B cell (primary cell): ENCODE measurements at regions not wholly inside any gene's neighbourhood (a gene's known extent, or its start where the extent isn't known, plus 50 kb on each side); places are given as distances from the start of the nearest gene placed in this dataset.

Experiments used
- ATAC-seq: fragments of 200-7000 bp; cut with Tn5 transposase; one replicate; pipeline ENCODE4 v1.10.0; 2021; ENCODE audit warnings: low read depth, mild to moderate bottlenecking, moderate number of reproducible peaks, moderate library complexity
- CTCF ChIA-PET: fragments of 350-600 bp; sonication (Branson Sonifier 250); formaldehyde crosslinking; loops from one replicate; lab custom pipeline; 2021; ENCODE audit warnings: antibody characterized with exemption, inconsistent platforms; lab: Charles Lee
- POLR2A ChIA-PET: fragments of 350-600 bp; sonication (Branson Sonifier 250); formaldehyde crosslinking; loops from one replicate; lab custom pipeline; 2021; ENCODE audit warnings: antibody characterized with exemption; lab: Charles Lee
- DNase-seq: peaks from one replicate; pipeline ENCODE4 v3.0.0; 2013
- H2AFZ ChIP-seq: 2 replicates; pipeline ENCODE4 v1.6.1; 2012; ENCODE audit warnings: mild to moderate bottlenecking, low read depth, low read length; ENCODE audit not compliant: insufficient read depth, poor library complexity, severe bottlenecking
- H3K27ac ChIP-seq, 2 donors: 1 replicate in 1 of 2; 2 replicates in 1 of 2; pipeline ENCODE4 v1.5.1; 2012 to 2013; ENCODE audit warnings: low read length in 2 of 2, mild to moderate bottlenecking in 2 of 2, moderate library complexity in 1 of 2
- H3K27me3 ChIP-seq, 4 experiments: fragments of 200-600 bp in 1 of 4; sonication (generic) in 1 of 4; replicated peaks in 1 of 4; 1 replicate in 2 of 4; 2 replicates in 2 of 4; pipeline versions ENCODE4 v1.6.1 to v1.7.0; 2013 to 2016; ENCODE audit warnings: low read length in 3 of 4, mild to moderate bottlenecking in 2 of 4, mixed read lengths in 1 of 4, moderate library complexity in 1 of 4; ENCODE audit not compliant: insufficient read depth in 4 of 4, control insufficient read depth in 3 of 4; ENCODE audit errors: control extremely low read depth in 1 of 4
- H3K36me3 ChIP-seq, 2 experiments: replicated peaks in 1 of 2; 1 replicate in 1 of 2; 2 replicates in 1 of 2; pipeline versions ENCODE4 v1.6.1 to v1.7.1; 2013; ENCODE audit warnings: low read length in 1 of 2; ENCODE audit not compliant: insufficient read depth in 2 of 2, control insufficient read depth in 1 of 2; ENCODE audit errors: control extremely low read depth in 1 of 2, extremely low read depth in 1 of 2
- H3K4me1 ChIP-seq, 2 donors: fragments of 200-600 bp in 1 of 2; sonication (generic) in 1 of 2; 1 replicate in 1 of 2; 2 replicates in 1 of 2; pipeline versions ENCODE4 v1.5.1 to v1.6.1; 2013 to 2017; ENCODE audit warnings: low read length in 2 of 2; ENCODE audit not compliant: control insufficient read depth in 2 of 2, insufficient read depth in 2 of 2
- H3K4me2 ChIP-seq: replicated peaks from 2 replicates; pipeline ENCODE3; 2012; ENCODE audit warnings: mild to moderate bottlenecking, low read depth, low read length; ENCODE audit not compliant: poor library complexity, severe bottlenecking
- H3K4me3 ChIP-seq, 5 experiments: fragments of 200-600 bp in 1 of 5; sonication (generic) in 1 of 5; 1 replicate in 3 of 5; 2 replicates in 2 of 5; pipeline versions ENCODE4 v1.5.1 to v1.7.0; 2011 to 2016; ENCODE audit warnings: low read length in 4 of 5, mild to moderate bottlenecking in 4 of 5, low read depth in 2 of 5, control low read depth in 1 of 5, moderate library complexity in 1 of 5; ENCODE audit not compliant: insufficient read depth in 1 of 5; ENCODE audit errors: control extremely low read depth in 1 of 5, extremely low read depth in 1 of 5
- H3K79me2 ChIP-seq: fragments of 200-600 bp; sonication (generic); one replicate; pipeline ENCODE4 v1.6.0; 2016; ENCODE audit warnings: low read length; ENCODE audit not compliant: control insufficient read depth, insufficient read depth
- H3K9ac ChIP-seq: fragments of 200-600 bp; sonication (generic); 2 replicates; pipeline ENCODE4 v1.6.1; 2017; ENCODE audit warnings: mild to moderate bottlenecking, low read length, moderate library complexity
- H3K9me3 ChIP-seq, 3 donors: one replicate each; pipeline versions ENCODE4 v1.6.1 to v1.7.1; 2013; ENCODE audit warnings: low read length in 2 of 3; ENCODE audit not compliant: control insufficient read depth in 2 of 3, insufficient read depth in 1 of 3; ENCODE audit errors: control extremely low read depth in 1 of 3
- H4K20me1 ChIP-seq: 2 replicates; pipeline ENCODE4 v1.6.0; 2012; ENCODE audit warnings: mild to moderate bottlenecking, low read length; ENCODE audit not compliant: insufficient read depth, control insufficient read depth, poor library complexity, severe bottlenecking
- H3K27ac Mint-ChIP-seq: one replicate; pipeline ENCODE4 v1.8.0; 2021; ENCODE audit warnings: mixed read lengths
- H3K27me3 Mint-ChIP-seq: one replicate; pipeline ENCODE4 v1.8.0; 2021; ENCODE audit warnings: mixed read lengths
- H3K4me1 Mint-ChIP-seq: one replicate; pipeline ENCODE4 v1.8.0; 2021; ENCODE audit warnings: mixed read lengths
- H3K4me3 Mint-ChIP-seq: one replicate; pipeline ENCODE4 v1.8.0; 2021; ENCODE audit warnings: mixed read lengths
- H3K9me3 Mint-ChIP-seq: one replicate; pipeline ENCODE4 v1.8.0; 2022; ENCODE audit warnings: mixed read lengths; ENCODE audit not compliant: insufficient read depth
- CTCF ChIP-seq: fragments of 200-600 bp; IDR thresholded peaks from one replicate; pipeline ENCODE4 v1.8.0; 2022; ENCODE audit warnings: antibody characterized with exemption, mild to moderate bottlenecking
- EZH2 ChIP-seq: IDR thresholded peaks from 2 replicates; pipeline ENCODE4 v1.6.1; 2012; ENCODE audit warnings: borderline replicate concordance, low read depth, mild to moderate bottlenecking, moderate library complexity, low read length; ENCODE audit not compliant: insufficient read depth, poor library complexity, severe bottlenecking
- WGBS: methylation state at CpG from one replicate; pipeline ENCODE4 v1.1.5; 2013; ENCODE audit warnings: missing lambda C conversion rate; ENCODE audit not compliant: insufficient coverage; 5-methylcytosine and 5-hydroxymethylcytosine counted together
- intact Hi-C: fragments of 100-400 bp; cut with micrococcal nuclease; formaldehyde crosslinking; loops from one replicate; pipeline ENCODE4 v1.10.0; 2022

GRCh38 chr9:16181539-16181938 lies 628.7 kb downstream of the CCDC171 start:
- Histone ChIP-seq H2AFZ (no peak overlapping the region), H3K79me2 (no peaks in the 10 kb centered on the region), H3K9ac (no peak overlapping the region), H3K9me3 (peaks cover 0 to 2% (median 0%) of the 10 kb centered on the region in 3 donors), H3K27me3 (no peaks in the 10 kb centered on the region), H3K36me3 (no peaks in the 10 kb centered on the region), H4K20me1 (no peaks in the 10 kb centered on the region), H3K4me3 (no peak overlapping the region), H3K27ac (no peak overlapping the region), H3K4me1 (no peaks in the 10 kb centered on the region), H3K4me2 (no peak overlapping the region)
- ChIA-PET CTCF (no interaction called here), POLR2A (no interaction called here)
- H3K27me3 Mint-ChIP-seq = no peaks in the 10 kb centered on the region
- WGBS = no CpG with 5 or more reads among the region's 3 CpGs
- no peak for DNase-seq
- H3K4me3 Mint-ChIP-seq = no peak overlapping the region
- ATAC-seq = no peak
- H3K27ac Mint-ChIP-seq = no peak overlapping the region
- H3K4me1 Mint-ChIP-seq = no peaks in the 10 kb centered on the region
- intact Hi-C loops = no loop called here
- no peaks in the 10 kb centered on the region for H3K9me3 Mint-ChIP-seq
- TF ChIP-seq CTCF = no peak

DNA sequence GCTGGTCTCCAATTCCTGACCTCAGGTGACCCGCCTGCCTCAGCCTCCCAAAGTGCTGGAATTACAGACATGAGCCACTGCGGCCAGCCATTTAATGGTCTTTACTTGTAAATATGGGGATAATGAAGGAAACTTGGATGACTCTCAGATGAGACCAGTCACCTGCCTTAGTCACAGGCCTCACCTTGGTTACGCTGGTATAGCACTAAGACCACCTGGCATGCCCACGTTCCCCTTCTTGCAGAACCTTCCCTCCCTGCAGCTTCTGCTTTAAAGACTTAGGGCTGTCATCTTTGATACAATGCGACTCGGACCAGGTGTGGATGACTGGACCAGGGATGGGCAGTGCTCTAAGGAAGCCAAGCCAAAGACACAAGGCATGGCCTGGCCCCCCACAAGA lies 629.9 kb downstream of the CCDC171 start:
- Mint-ChIP-seq H3K4me3 (no peak overlapping the region), H3K4me1 (no peaks in the 10 kb centered on the region), H3K27me3 (no peaks in the 10 kb centered on the region), H3K9me3 (no peaks in the 10 kb centered on the region), H3K27ac (no peak overlapping the region)
- Histone ChIP-seq H3K4me1 (no peaks in the 10 kb centered on the region), H3K36me3 (no peaks in the 10 kb centered on the region), H3K27ac (no peak overlapping the region), H3K4me3 (no peak overlapping the region), H2AFZ (no peak overlapping the region), H3K79me2 (no peaks in the 10 kb centered on the region), H3K9me3 (peaks cover 0 to 2% (median 0%) of the 10 kb centered on the region in 3 donors), H3K27me3 (no peaks in the 10 kb centered on the region), H3K4me2 (no peak overlapping the region), H3K9ac (no peak overlapping the region), H4K20me1 (no peaks in the 10 kb centered on the region)
- intact Hi-C loops = no loop called here
- DNase-seq (no peak), ATAC-seq (no peak)
- CTCF ChIA-PET = no interaction called here
- TF ChIP-seq CTCF (no peak), EZH2 (no peak)
- POLR2A ChIA-PET = no interaction called here
- WGBS = 98% methylated on average over 6 of the region's 6 CpGs
